ENCODE measurements at regions not wholly inside any gene's neighbourhood (a gene's known extent, or its start where the extent isn't known, plus 50 kb on each side); places are given as distances from the start of the nearest gene placed in this dataset.

DNA sequence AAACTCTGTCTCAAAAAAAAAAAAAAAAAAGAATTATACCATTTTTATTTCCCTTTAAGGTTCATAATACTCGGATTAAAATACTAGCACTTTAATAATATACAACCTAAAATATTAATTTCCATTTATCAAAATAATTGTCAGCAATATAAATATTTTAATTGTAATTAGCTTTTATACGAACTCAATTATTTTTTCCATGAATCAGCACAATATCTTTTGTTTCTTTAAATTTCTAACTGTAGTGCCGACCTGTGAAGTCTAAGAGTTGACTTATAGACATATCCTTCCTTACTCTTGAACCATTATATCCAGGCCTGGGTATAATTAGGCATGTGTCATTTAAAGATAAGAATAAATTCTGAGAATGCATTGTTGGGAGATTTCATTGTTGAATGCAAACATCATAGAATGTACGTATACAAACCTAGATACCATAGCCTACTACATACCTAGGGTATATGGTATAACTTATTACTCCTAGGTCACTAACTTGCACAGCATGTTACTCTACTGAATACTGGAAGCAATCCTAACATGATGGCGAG, 996.7 kb upstream of the TMPRSS15 start:
- TF ChIP-seq EGR1 (IDR thresholded peaks at IDR 0.05) (no peak), EP300 (IDR thresholded peaks at IDR 0.05; ENCODE audit: borderline replicate concordance) (no peak), CREB1 (IDR thresholded peaks at IDR 0.05; ENCODE audit: low read depth) (no peak), CEBPB (IDR thresholded peaks at IDR 0.05) (no peak), TCF12 (IDR thresholded peaks at IDR 0.05; ENCODE audit: low read depth) (no peak), FOXM1 (IDR thresholded peaks at IDR 0.05; ENCODE audit: borderline replicate concordance, low read depth) (no peak), ZBTB7A (IDR thresholded peaks at IDR 0.05; ENCODE audit: low read depth) (no peak), NFIC (IDR thresholded peaks at IDR 0.05) (no peak), YY1 (IDR thresholded peaks at IDR 0.05; ENCODE audit: low read depth) (no peak), TAF1 (IDR thresholded peaks at IDR 0.05; ENCODE audit: low read depth) (no peak)
- TF ChIP-seq, protein P1, sequence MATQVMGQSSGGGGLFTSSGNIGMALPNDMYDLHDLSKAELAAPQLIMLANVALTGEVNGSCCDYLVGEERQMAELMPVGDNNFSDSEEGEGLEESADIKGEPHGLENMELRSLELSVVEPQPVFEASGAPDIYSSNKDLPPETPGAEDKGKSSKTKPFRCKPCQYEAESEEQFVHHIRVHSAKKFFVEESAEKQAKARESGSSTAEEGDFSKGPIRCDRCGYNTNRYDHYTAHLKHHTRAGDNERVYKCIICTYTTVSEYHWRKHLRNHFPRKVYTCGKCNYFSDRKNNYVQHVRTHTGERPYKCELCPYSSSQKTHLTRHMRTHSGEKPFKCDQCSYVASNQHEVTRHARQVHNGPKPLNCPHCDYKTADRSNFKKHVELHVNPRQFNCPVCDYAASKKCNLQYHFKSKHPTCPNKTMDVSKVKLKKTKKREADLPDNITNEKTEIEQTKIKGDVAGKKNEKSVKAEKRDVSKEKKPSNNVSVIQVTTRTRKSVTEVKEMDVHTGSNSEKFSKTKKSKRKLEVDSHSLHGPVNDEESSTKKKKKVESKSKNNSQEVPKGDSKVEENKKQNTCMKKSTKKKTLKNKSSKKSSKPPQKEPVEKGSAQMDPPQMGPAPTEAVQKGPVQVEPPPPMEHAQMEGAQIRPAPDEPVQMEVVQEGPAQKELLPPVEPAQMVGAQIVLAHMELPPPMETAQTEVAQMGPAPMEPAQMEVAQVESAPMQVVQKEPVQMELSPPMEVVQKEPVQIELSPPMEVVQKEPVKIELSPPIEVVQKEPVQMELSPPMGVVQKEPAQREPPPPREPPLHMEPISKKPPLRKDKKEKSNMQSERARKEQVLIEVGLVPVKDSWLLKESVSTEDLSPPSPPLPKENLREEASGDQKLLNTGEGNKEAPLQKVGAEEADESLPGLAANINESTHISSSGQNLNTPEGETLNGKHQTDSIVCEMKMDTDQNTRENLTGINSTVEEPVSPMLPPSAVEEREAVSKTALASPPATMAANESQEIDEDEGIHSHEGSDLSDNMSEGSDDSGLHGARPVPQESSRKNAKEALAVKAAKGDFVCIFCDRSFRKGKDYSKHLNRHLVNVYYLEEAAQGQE (IDR thresholded peaks at IDR 0.05; ENCODE audit: low read depth), result no peak
- TF ChIP-seq, protein P2, sequence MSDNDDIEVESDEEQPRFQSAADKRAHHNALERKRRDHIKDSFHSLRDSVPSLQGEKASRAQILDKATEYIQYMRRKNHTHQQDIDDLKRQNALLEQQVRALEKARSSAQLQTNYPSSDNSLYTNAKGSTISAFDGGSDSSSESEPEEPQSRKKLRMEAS (IDR thresholded peaks at IDR 0.05), result no peak
- TF ChIP-seq, protein P3, sequence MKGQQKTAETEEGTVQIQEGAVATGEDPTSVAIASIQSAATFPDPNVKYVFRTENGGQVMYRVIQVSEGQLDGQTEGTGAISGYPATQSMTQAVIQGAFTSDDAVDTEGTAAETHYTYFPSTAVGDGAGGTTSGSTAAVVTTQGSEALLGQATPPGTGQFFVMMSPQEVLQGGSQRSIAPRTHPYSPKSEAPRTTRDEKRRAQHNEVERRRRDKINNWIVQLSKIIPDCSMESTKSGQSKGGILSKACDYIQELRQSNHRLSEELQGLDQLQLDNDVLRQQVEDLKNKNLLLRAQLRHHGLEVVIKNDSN (IDR thresholded peaks at IDR 0.05), result no peak
